ENCODE measurements at regions not wholly inside any gene's neighbourhood (a gene's known extent, or its start where the extent isn't known, plus 50 kb on each side); places are given as distances from the start of the nearest gene placed in this dataset.

- no peak for DNase-seq
These were observed 104.0 kb downstream of the CYRIA start for GRCh38 chr2:16561676-16562075.

GRCh38 chr2:16561251-16561650 is 104.4 kb downstream of the CYRIA start:
- no peak for DNase-seq

GRCh38 chr2:16559278-16560067 is 106.2 kb downstream of the CYRIA start:
- no peak for DNase-seq

- DNase-seq: no peak
These were observed 111.5 kb downstream of the CYRIA start for GRCh38 chr2:16554060-16554583.

- peak; percentile 77 for DNase-seq
These were observed 112.4 kb downstream of the CYRIA start for GRCh38 chr2:16553226-16553625.

GRCh38 chr2:16552202-16552601 is 113.4 kb downstream of the CYRIA start:
- DNase-seq: no peak

- no peak for DNase-seq
These were observed 117.6 kb downstream of the CYRIA start for GRCh38 chr2:16548036-16548435.

- peak; percentile 89 for DNase-seq
These were observed 119.4 kb downstream of the CYRIA start for GRCh38 chr2:16546128-16546754.

- no peak for DNase-seq
These were observed 126.9 kb downstream of the CYRIA start for GRCh38 chr2:16538707-16539106.

- no peak for DNase-seq
These were observed 128.3 kb downstream of the CYRIA start for GRCh38 chr2:16537347-16537746.

GRCh38 chr2:16526193-16526592 is 139.4 kb downstream of the CYRIA start:
- DNase-seq: no peak

GRCh38 chr2:16525265-16525887 is 140.3 kb downstream of the CYRIA start:
- DNase-seq: peak; percentile 63

GRCh38 chr2:16523711-16524110 is 141.9 kb downstream of the CYRIA start:
- no peak for DNase-seq

GRCh38 chr2:16522031-16522831 is 143.4 kb downstream of the CYRIA start:
- no peak for DNase-seq

GRCh38 chr2:16520891-16521290 is 144.7 kb downstream of the CYRIA start:
- no peak for DNase-seq

GRCh38 chr2:16515696-16516095 is 149.9 kb downstream of the CYRIA start:
- DNase-seq: no peak

GRCh38 chr2:16513626-16514025 is 152.0 kb downstream of the CYRIA start:
- no peak for DNase-seq

- DNase-seq: no peak
These were observed 154.6 kb downstream of the CYRIA start for GRCh38 chr2:16511041-16511440.

GRCh38 chr2:16509042-16509441 is 156.6 kb downstream of the CYRIA start:
- no peak for DNase-seq

GRCh38 chr2:16508490-16508851 is 157.2 kb downstream of the CYRIA start:
- DNase-seq: no peak

- DNase-seq: peak; percentile 75
These were observed 157.8 kb downstream of the CYRIA start for GRCh38 chr2:16507655-16508489.

GRCh38 chr2:16506366-16506765 is 159.3 kb downstream of the CYRIA start:
- peak; percentile 19 for DNase-seq
